GM19438 (cell line): ENCODE measurements at regions not wholly inside any gene's neighbourhood (a gene's known extent, or its start where the extent isn't known, plus 50 kb on each side); places are given as distances from the start of the nearest gene placed in this dataset.
"Not testable (repeated sequence)": the region's sequence is repeated elsewhere in the genome, so short reads cannot be mapped to it uniquely, and the experiment has no call there.

ENCODE experiments used
- ATAC-seq: cut with Tn5 transposase; IDR thresholded peaks from one replicate; pipeline ENCODE4 v1.9.1; 2021; ENCODE audit warnings: low read depth; ENCODE audit not compliant: unreplicated experiment

GRCh38 chr2:47653902-47654789 lies 83.4 kb upstream of the KCNK12 start:
- ATAC-seq: no peak

GRCh38 chr2:47653036-47653435 lies 82.3 kb upstream of the KCNK12 start:
- ATAC-seq: no peak

GRCh38 chr2:47652061-47652690 lies 81.4 kb upstream of the KCNK12 start:
- ATAC-seq: no peak

DNA sequence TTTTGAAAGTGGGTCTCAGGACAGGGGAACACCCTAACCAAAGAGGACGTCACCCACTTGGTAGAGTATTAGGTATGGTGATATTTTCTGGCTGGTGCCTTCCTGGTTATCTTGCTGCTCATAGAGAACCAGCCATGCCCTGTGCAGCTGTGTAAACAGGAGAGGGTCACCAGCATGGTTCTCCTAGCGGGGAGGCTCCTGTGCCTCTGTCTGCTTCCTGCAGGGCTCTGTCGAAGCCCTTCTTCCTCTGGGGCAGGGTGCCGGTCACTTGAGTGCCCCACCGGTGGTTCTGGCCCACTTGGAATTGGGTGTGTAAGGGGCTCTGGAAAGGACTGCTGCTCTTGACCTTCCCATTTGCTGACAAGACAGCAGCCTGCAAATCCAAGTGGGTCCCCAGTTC lies 80.5 kb upstream of the KCNK12 start:
- no peak for ATAC-seq

GRCh38 chr2:47650001-47650535 lies 79.3 kb upstream of the KCNK12 start:
- ATAC-seq: no peak

- ATAC-seq: no peak
Observed at GRCh38 chr2:47645246-47645645, 74.5 kb upstream of the KCNK12 start.

DNA sequence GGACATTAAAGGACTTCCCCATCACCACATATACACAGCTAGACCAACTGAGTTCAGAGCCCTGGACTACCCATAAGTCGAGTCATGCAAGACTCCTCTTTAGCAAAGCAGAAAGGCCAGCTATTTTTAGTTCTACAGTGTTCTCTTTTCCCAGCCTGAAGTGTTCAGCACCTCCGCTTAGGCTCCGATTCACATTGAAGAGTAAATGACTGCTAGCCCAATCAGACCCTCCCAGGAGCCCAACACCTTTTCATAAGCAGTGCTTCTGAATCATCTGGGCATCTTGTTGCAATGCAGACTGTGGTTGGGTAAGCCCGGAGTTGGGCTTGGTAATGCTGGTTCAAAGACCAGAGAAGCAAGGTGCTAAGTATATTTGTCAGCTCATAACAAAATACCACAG lies 73.6 kb upstream of the KCNK12 start:
- no peak for ATAC-seq

DNA sequence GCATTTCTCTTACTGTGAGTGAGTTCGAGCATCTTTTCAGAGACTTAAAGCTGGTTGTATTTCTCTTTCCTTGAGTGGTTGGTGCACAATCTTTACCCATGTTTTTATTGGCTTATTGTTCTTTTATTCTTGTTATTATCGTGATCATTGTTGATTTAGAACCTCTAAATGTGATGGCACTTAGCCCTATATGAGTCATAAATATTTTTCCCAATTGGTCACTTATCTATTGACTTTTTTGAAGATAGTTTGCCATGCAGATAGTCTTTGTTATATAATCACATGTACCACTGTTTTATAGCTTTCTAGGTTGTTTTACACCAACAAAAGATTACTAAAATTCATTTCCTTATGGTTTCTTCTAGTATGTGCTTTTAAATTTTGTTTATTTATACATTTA lies 70.6 kb upstream of the KCNK12 start:
- no peak for ATAC-seq

DNA sequence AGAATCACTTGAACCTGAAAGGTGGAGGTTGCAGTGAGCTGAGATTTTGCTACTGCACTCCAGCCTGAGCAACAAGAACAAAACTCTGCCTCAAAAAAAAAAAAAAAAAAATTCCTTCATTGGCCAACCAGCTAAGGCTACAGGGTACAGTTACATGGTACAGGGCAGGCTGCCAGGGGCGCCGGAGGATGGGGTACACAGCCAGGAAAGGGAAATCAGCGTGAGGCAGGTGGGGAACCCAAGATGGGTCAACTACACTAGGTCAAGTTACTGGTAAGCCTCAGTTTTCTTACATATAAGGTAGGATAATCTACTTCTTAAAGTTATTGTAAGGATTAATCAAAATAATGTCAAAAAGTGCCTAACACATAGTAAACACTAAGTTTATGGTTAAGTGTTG lies 69.6 kb upstream of the KCNK12 start:
- no peak for ATAC-seq

GRCh38 chr2:47639467-47639866 lies 68.7 kb upstream of the KCNK12 start:
- no peak for ATAC-seq

DNA sequence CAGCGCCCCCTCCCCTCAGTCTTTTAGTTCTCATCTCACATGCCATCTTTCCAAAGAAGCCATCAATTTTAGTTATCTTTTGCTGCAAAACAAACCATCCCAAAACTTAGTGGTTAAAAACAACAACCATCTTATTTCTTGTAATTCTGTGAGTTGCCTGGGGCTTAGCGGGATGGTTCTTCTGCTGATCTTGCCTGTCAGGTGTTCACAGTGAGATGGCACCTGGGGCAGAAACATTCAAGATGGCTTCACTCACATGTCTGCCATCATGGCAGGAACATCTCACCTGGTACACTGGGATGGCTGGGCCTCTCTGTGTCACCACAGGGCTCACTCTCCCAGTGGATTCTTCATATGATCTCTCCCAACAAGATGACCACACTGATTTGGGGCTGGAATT lies 67.6 kb upstream of the KCNK12 start:
- ATAC-seq: no peak

GRCh38 chr2:47636596-47637264 lies 65.9 kb upstream of the KCNK12 start:
- ATAC-seq: no peak

DNA sequence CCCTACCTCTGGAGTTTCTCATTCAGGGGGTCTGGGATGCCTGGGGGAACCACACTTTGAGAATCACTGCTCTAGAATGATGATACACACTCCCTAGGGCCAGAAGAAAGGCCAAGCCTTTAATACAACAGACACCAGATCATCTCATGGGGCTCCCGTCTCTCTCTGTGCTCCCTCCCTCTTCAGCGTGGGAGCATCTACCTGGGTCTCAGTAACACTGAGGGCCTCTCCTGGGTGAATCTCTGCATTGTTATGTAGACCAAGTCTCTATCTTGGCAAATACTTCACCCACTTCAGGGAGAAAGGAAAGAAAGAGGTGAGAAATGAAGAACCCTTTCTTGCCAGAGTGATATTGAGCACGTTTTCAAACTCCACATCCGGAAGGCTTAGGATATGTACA lies 65.4 kb upstream of the KCNK12 start:
- no peak for ATAC-seq

- ATAC-seq: no peak
Observed at GRCh38 chr2:47632754-47633153, 62.0 kb upstream of the KCNK12 start.

GRCh38 chr2:47631792-47632398 lies 61.1 kb upstream of the KCNK12 start:
- no peak for ATAC-seq

DNA sequence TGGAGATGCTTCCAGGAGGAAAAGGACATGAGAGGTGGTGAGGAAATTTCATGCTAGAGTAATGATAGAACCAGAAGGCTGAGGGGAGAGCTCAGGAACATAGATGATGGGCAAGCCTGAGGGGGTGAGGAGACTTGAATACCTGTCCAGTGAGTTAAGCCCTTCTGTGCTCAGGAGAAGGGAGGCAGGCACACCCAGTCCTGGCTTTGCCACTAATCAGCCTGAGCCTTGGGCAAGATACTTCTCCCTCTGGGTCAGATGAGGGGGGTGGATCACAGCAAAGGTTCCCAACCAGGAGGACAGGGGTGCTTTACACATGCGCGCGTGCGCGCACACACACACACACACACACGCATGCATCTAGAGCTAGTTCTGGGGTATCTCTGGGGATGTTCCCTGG lies 60.5 kb upstream of the KCNK12 start:
- no peak for ATAC-seq

- ATAC-seq: no peak
Observed at GRCh38 chr2:47629501-47630460, 59.0 kb upstream of the KCNK12 start.

- no peak for ATAC-seq
Observed at GRCh38 chr2:47628904-47629303, 58.1 kb upstream of the KCNK12 start.

DNA sequence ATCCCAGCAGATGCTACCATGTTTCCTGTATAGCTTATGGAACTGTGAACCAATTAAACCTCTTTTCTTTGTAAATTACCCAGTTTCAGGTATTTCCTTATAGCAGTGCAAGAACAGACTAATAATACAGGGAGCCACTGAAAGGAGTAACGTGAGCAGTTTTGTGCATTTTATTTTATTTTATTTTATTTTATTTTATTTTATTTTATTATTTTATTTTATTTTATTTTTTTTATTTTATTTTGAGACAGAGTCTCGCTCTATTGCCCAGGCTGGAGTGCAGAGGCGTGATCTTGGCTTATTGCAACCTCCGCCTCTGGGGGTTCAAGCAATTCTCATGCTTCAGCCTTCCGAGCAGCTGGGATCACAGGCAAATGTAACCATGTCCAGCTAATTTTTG lies 55.9 kb upstream of the KCNK12 start:
- no peak for ATAC-seq

- not testable (repeated sequence) for ATAC-seq
Observed at GRCh38 chr2:47623140-47623539, 52.4 kb upstream of the KCNK12 start.
